IPS-20b (cell line): ENCODE measurements at regions not wholly inside any gene's neighbourhood (a gene's known extent, or its start where the extent isn't known, plus 50 kb on each side); places are given as distances from the start of the nearest gene placed in this dataset.

Experiments
- H3K27ac ChIP-seq: one replicate; pipeline ENCODE4 v1.5.1; 2013; ENCODE audit warnings: low read length
- H3K27me3 ChIP-seq: 2 replicates; pipeline ENCODE4 v1.6.1; 2013; ENCODE audit warnings: mild to moderate bottlenecking, low read length, inconsistent platforms; ENCODE audit not compliant: insufficient read depth
- H3K36me3 ChIP-seq: 2 replicates; pipeline ENCODE4 v1.6.1; 2013; ENCODE audit warnings: low read depth, mild to moderate bottlenecking, inconsistent platforms, low read length, moderate library complexity; ENCODE audit not compliant: insufficient read depth
- H3K4me1 ChIP-seq: 2 replicates; pipeline ENCODE4 v1.6.1; 2013; ENCODE audit warnings: mild to moderate bottlenecking, control low read depth, inconsistent platforms, low read length, moderate library complexity; ENCODE audit not compliant: insufficient read depth
- H3K4me3 ChIP-seq: 2 replicates; pipeline ENCODE4 v1.5.1; 2013; ENCODE audit warnings: mild to moderate bottlenecking, low read length, inconsistent platforms
- H3K9ac ChIP-seq: 2 replicates; pipeline ENCODE4 v1.6.1; 2013; ENCODE audit warnings: low read depth, mild to moderate bottlenecking, inconsistent platforms, low read length, moderate library complexity
- H3K9me3 ChIP-seq: 2 replicates; pipeline ENCODE4 v1.6.1; 2013; ENCODE audit warnings: mild to moderate bottlenecking, low read depth, low read length, inconsistent platforms; ENCODE audit not compliant: insufficient read depth

- Histone ChIP-seq H3K9ac (no peak overlapping the region), H3K4me3 (no peak overlapping the region), H3K9me3 (no peaks in the 10 kb centered on the region), H3K27me3 (no peaks in the 10 kb centered on the region), H3K27ac (no peak overlapping the region), H3K4me1 (no peaks in the 10 kb centered on the region), H3K36me3 (no peaks in the 10 kb centered on the region)
These were observed 50.3 kb upstream of the PIP4K2A start for GRCh38 chr10:22764639-22765038.
